ENCODE measurements at regions not wholly inside any gene's neighbourhood (a gene's known extent, or its start where the extent isn't known, plus 50 kb on each side); places are given as distances from the start of the nearest gene placed in this dataset.

DNA sequence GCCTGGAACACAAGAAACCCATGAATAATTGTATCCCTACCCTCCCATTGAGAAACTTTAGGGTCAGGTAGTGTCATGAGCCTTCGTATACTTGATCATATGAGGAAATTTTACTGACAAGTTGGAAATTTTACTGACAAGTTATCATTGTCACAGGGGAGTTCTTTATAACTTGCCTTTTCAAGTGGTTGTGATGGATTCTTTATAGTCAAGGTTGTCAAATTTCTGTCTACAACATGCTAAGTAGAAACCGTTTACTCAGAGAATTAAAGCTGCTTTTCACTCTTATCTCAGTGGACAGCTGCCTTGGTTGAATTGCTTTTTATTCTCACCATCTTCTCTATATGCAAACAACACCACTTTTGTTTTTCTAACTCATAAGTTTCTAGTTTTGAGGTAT lies 1286.4 kb downstream of the EPHA7 start:
- Histone ChIP-seq H3K27ac (no peak overlapping the region), H3K4me1 (ENCODE audit: control insufficient read depth in 1 of 2, low read depth in 2 of 2) (no peaks in the 10 kb centered on the region), H3K4me3 (no peak overlapping the region), H3K27me3 (replicated peaks; ENCODE audit: insufficient read depth) (no peaks in the 10 kb centered on the region), H3K36me3 (no peaks in the 10 kb centered on the region), H3K9me3 (no peaks in the 10 kb centered on the region)
- ATAC-seq (ENCODE audit: insufficient number of reproducible peaks, low FRiP score, low read depth): no peak
- no peak for DNase-seq (ENCODE audit: low spot score)
- TF ChIP-seq, protein P1, sequence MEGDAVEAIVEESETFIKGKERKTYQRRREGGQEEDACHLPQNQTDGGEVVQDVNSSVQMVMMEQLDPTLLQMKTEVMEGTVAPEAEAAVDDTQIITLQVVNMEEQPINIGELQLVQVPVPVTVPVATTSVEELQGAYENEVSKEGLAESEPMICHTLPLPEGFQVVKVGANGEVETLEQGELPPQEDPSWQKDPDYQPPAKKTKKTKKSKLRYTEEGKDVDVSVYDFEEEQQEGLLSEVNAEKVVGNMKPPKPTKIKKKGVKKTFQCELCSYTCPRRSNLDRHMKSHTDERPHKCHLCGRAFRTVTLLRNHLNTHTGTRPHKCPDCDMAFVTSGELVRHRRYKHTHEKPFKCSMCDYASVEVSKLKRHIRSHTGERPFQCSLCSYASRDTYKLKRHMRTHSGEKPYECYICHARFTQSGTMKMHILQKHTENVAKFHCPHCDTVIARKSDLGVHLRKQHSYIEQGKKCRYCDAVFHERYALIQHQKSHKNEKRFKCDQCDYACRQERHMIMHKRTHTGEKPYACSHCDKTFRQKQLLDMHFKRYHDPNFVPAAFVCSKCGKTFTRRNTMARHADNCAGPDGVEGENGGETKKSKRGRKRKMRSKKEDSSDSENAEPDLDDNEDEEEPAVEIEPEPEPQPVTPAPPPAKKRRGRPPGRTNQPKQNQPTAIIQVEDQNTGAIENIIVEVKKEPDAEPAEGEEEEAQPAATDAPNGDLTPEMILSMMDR (IDR thresholded peaks at IDR 0.05): no peak

DNA sequence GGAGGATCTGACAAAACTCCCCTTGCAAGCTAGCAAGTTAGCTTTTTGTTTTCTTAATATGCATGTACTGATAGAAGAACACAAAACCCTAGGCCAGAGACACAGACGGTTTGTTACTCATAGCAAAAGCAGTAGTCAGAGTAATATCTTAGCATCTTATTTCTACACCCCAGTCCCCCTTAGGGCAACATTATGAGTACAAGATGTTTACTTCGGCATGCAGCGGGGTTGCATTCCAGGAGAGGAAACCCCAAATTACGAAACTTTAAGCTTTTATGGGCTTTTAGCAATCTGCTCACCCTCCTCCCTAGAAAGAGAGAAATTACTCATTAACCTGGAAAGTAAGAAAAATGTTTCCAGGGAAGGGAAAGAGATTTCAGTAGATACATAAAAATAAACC lies 1286.9 kb downstream of the EPHA7 start:
- Histone ChIP-seq H3K4me1 (ENCODE audit: control insufficient read depth in 1 of 2, low read depth in 2 of 2) (no peaks in the 10 kb centered on the region), H3K27me3 (replicated peaks; ENCODE audit: insufficient read depth) (no peaks in the 10 kb centered on the region), H3K36me3 (no peaks in the 10 kb centered on the region), H3K9me3 (no peaks in the 10 kb centered on the region), H3K27ac (no peak overlapping the region), H3K4me3 (no peak overlapping the region)
- DNase-seq (ENCODE audit: low spot score) (no peak), ATAC-seq (ENCODE audit: insufficient number of reproducible peaks, low FRiP score, low read depth) (no peak)
- TF ChIP-seq, protein P1 (IDR thresholded peaks at IDR 0.05): no peak

DNA sequence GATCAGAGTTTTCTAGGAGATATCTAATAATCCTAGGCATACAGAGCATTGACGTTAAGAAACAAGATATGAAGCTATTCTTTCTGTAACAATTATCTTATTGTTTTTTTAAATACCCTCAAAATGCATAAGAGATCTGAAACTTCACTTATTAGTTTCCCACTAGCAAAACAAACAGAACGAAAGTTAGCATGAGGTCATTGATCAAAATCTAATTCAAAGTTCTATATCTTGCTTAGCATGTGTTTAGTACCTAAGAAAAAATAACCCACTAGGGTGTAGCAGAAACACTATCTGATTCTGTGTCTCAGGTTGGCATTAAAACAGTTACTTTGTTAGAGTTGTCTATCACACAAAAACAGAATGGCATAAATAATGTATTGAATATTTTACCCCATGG lies 1288.4 kb downstream of the EPHA7 start:
- TF ChIP-seq, protein P1 (IDR thresholded peaks at IDR 0.05): no peak
- no peak for DNase-seq (ENCODE audit: low spot score)
- no peak for ATAC-seq (ENCODE audit: insufficient number of reproducible peaks, low FRiP score, low read depth)
- H3K27ac ChIP-seq: no peak overlapping the region
- no peaks in the 10 kb centered on the region for H3K4me1 ChIP-seq (ENCODE audit: control insufficient read depth in 1 of 2, low read depth in 2 of 2)
- H3K4me3 ChIP-seq: no peak overlapping the region
- H3K27me3 ChIP-seq (replicated peaks; ENCODE audit: insufficient read depth): no peaks in the 10 kb centered on the region
- H3K9me3 ChIP-seq: no peaks in the 10 kb centered on the region
- no peaks in the 10 kb centered on the region for H3K36me3 ChIP-seq

DNA sequence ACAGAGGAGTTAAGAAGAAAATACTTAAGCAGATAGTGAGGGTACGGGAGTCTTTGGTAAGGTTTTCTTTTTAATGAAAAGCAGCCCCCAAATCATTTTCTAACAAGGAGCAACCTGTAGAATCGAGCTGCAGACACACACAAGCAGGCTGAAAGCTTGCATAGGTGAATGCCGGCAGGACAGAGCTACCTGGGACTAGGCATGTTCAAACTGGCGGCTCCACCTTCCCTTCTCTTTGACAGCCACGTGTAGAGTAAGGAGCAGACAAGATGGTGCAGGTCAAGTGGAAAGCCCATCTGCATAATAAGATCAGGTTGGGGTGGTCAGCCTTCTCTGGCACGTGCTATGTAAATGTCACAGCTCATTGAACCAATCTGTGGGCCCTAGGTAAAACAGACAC lies 1292.4 kb downstream of the EPHA7 start:
- H3K36me3 ChIP-seq: no peaks in the 10 kb centered on the region
- DNase-seq (ENCODE audit: low spot score): no peak
- H3K4me3 ChIP-seq: no peak overlapping the region
- no peaks in the 10 kb centered on the region for H3K27me3 ChIP-seq (replicated peaks; ENCODE audit: insufficient read depth)
- no peaks in the 10 kb centered on the region for H3K4me1 ChIP-seq (ENCODE audit: control insufficient read depth in 1 of 2, low read depth in 2 of 2)
- no peak for ATAC-seq (ENCODE audit: insufficient number of reproducible peaks, low FRiP score, low read depth)
- H3K9me3 ChIP-seq: no peaks in the 10 kb centered on the region
- TF ChIP-seq, protein P1 (IDR thresholded peaks at IDR 0.05): no peak
- H3K27ac ChIP-seq: no peak overlapping the region

DNA sequence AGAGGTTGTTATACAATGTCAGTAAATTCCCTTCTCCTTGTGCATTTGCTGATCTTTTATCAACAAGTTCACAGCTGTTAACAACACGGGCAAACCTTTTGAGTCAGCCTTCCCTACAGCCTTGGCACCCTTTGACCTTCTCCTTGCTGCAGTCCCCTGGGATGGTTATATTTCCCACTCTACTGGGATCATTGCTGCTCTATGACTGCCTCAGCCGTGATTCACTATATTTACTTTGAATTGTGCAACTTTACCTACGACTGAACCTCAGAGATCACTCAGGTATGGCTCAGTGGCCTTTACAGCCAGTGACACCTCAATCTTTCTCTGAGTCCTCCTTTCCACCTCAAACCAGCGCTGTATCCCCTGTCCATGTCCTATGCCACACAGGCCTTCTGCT lies 1293.3 kb downstream of the EPHA7 start:
- Histone ChIP-seq H3K36me3 (no peaks in the 10 kb centered on the region), H3K4me3 (no peak overlapping the region), H3K27ac (no peak overlapping the region), H3K4me1 (ENCODE audit: control insufficient read depth in 1 of 2, low read depth in 2 of 2) (no peaks in the 10 kb centered on the region), H3K9me3 (no peaks in the 10 kb centered on the region), H3K27me3 (replicated peaks; ENCODE audit: insufficient read depth) (no peaks in the 10 kb centered on the region)
- TF ChIP-seq, protein P1 (IDR thresholded peaks at IDR 0.05): no peak
- no peak for DNase-seq (ENCODE audit: low spot score)
- ATAC-seq (ENCODE audit: insufficient number of reproducible peaks, low FRiP score, low read depth): no peak

Data from thoracic aorta (tissue), 2 donors.